GM18909 (cell line): ENCODE measurements at regions not wholly inside any gene's neighbourhood (a gene's known extent, or its start where the extent isn't known, plus 50 kb on each side); places are given as distances from the start of the nearest gene placed in this dataset.
A peak's percentile ranks its signal among the peaks of the same experiment; 100 is the strongest.

Source experiments
- ATAC-seq: cut with Tn5 transposase; IDR thresholded peaks from one replicate; pipeline ENCODE4 v1.9.1; 2021; ENCODE audit warnings: mild to moderate bottlenecking; ENCODE audit not compliant: unreplicated experiment, poor library complexity

- ATAC-seq, result no peak
These were observed 226.6 kb downstream of the MTX2 start for GRCh38 chr2:176495826-176496225.

- no peak for ATAC-seq
These were observed 227.5 kb downstream of the MTX2 start for GRCh38 chr2:176496761-176497160.

GRCh38 chr2:176500901-176501300 is 231.7 kb downstream of the MTX2 start:
- ATAC-seq, result no peak

- no peak for ATAC-seq
These were observed 232.4 kb downstream of the MTX2 start for GRCh38 chr2:176501617-176502016.

- no peak for ATAC-seq
These were observed 233.4 kb downstream of the MTX2 start for GRCh38 chr2:176502619-176503018.

- no peak for ATAC-seq
These were observed 234.5 kb downstream of the MTX2 start for GRCh38 chr2:176503776-176504175.

GRCh38 chr2:176504440-176504839 is 235.2 kb downstream of the MTX2 start:
- no peak for ATAC-seq

- ATAC-seq, result no peak
These were observed 238.5 kb downstream of the MTX2 start for GRCh38 chr2:176507786-176508185.

GRCh38 chr2:176508374-176508773 is 239.1 kb downstream of the MTX2 start:
- ATAC-seq, result peak; percentile 4

- ATAC-seq, result peak; percentile 55
These were observed 239.9 kb downstream of the MTX2 start for GRCh38 chr2:176508984-176509740.

GRCh38 chr2:176514276-176514675 is 245.0 kb downstream of the MTX2 start:
- no peak for ATAC-seq

GRCh38 chr2:176514805-176515500 is 245.7 kb downstream of the MTX2 start:
- no peak for ATAC-seq

- ATAC-seq, result no peak
These were observed 246.9 kb downstream of the MTX2 start for GRCh38 chr2:176516051-176516602.

GRCh38 chr2:176518823-176519222 is 249.6 kb downstream of the MTX2 start:
- ATAC-seq, result no peak

GRCh38 chr2:176521878-176522670 is 252.8 kb downstream of the MTX2 start:
- no peak for ATAC-seq

GRCh38 chr2:176525086-176525485 is 255.8 kb downstream of the MTX2 start:
- no peak for ATAC-seq

GRCh38 chr2:176526995-176527901 is 258.0 kb downstream of the MTX2 start:
- no peak for ATAC-seq

- no peak for ATAC-seq
These were observed 262.4 kb downstream of the MTX2 start for GRCh38 chr2:176531608-176532007.

- ATAC-seq, result no peak
These were observed 264.4 kb downstream of the MTX2 start for GRCh38 chr2:176533505-176534193.
